NCI-H2196 (cell line): ENCODE measurements at regions not wholly inside any gene's neighbourhood (a gene's known extent, or its start where the extent isn't known, plus 50 kb on each side); places are given as distances from the start of the nearest gene placed in this dataset.
"Not testable (repeated sequence)": the region's sequence is repeated elsewhere in the genome, so short reads cannot be mapped to it uniquely, and the experiment has no call there.

Experiments
- DNase-seq: peaks from one replicate; lab custom pipeline; 2025; ENCODE audit not compliant: unreplicated experiment; lab: John Stamatoyannopoulos, UW

- DNase-seq = no peak
Observed at GRCh38 chr1:98575955-98576354, 85.6 kb upstream of the SNX7 start.

GRCh38 chr1:98565951-98566350 lies 95.6 kb upstream of the SNX7 start:
- no peak for DNase-seq

GRCh38 chr1:98559291-98559690 lies 102.2 kb upstream of the SNX7 start:
- DNase-seq = no peak

- DNase-seq = no peak
Observed at GRCh38 chr1:98557895-98558294, 103.6 kb upstream of the SNX7 start.

- DNase-seq = peak; percentile 11
Observed at GRCh38 chr1:98556521-98557158, 104.9 kb upstream of the SNX7 start.

- no peak for DNase-seq
Observed at GRCh38 chr1:98555814-98556213, 105.7 kb upstream of the SNX7 start.

GRCh38 chr1:98552576-98553074 lies 108.9 kb upstream of the SNX7 start:
- DNase-seq = not testable (repeated sequence)

GRCh38 chr1:98550076-98550475 lies 111.4 kb upstream of the SNX7 start:
- no peak for DNase-seq

GRCh38 chr1:98546319-98546718 lies 115.2 kb upstream of the SNX7 start:
- no peak for DNase-seq

- no peak for DNase-seq
Observed at GRCh38 chr1:98538106-98538505, 123.4 kb upstream of the SNX7 start.

GRCh38 chr1:98523256-98523655 lies 138.3 kb upstream of the SNX7 start:
- DNase-seq = no peak

- no peak for DNase-seq
Observed at GRCh38 chr1:98516306-98516705, 145.2 kb upstream of the SNX7 start.

GRCh38 chr1:98515744-98516143 lies 145.8 kb upstream of the SNX7 start:
- DNase-seq = no peak

GRCh38 chr1:98512216-98512615 lies 149.3 kb upstream of the SNX7 start:
- not testable (repeated sequence) for DNase-seq

GRCh38 chr1:98503771-98504170 lies 157.8 kb upstream of the SNX7 start:
- DNase-seq = no peak

GRCh38 chr1:98502937-98503336 lies 158.6 kb upstream of the SNX7 start:
- no peak for DNase-seq

- no peak for DNase-seq
Observed at GRCh38 chr1:98500324-98500723, 161.2 kb upstream of the SNX7 start.

GRCh38 chr1:98498651-98499050 lies 162.9 kb upstream of the SNX7 start:
- no peak for DNase-seq

GRCh38 chr1:98497497-98497896 lies 164.0 kb upstream of the SNX7 start:
- DNase-seq = no peak

- DNase-seq = no peak
Observed at GRCh38 chr1:98496256-98496995, 165.1 kb upstream of the SNX7 start.

GRCh38 chr1:98493469-98493868 lies 168.1 kb upstream of the SNX7 start:
- DNase-seq = no peak

GRCh38 chr1:98490099-98490498 lies 171.4 kb upstream of the SNX7 start:
- no peak for DNase-seq

- no peak for DNase-seq
Observed at GRCh38 chr1:98487620-98488019, 173.9 kb upstream of the SNX7 start.
